COLO668 (cell line): ENCODE measurements at regions not wholly inside any gene's neighbourhood (a gene's known extent, or its start where the extent isn't known, plus 50 kb on each side); places are given as distances from the start of the nearest gene placed in this dataset.

Source experiments
- DNase-seq: peaks from one replicate; lab custom pipeline; 2025; ENCODE audit not compliant: unreplicated experiment; lab: John Stamatoyannopoulos, UW

GRCh38 chr2:6498841-6499240, 366.9 kb downstream of the CMPK2 start:
- no peak for DNase-seq

DNA sequence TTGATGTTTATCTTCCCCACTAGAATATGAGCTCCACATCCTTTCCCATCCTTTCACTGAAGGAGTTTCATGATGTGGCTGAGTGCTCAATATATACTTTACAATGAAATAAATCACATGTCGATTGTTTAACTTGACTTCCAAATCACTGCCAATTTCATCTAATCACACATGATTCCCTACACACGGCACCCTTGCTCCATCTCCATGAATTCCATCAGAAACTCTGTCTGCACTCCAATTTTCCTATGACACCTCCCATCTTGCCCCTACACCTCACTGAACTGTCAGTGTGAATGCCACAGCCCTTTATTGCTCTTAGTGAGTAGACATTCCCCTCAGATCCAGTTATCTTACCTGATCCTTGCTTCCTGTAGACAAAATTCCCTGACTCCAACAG, 366.0 kb downstream of the CMPK2 start:
- no peak for DNase-seq

DNA sequence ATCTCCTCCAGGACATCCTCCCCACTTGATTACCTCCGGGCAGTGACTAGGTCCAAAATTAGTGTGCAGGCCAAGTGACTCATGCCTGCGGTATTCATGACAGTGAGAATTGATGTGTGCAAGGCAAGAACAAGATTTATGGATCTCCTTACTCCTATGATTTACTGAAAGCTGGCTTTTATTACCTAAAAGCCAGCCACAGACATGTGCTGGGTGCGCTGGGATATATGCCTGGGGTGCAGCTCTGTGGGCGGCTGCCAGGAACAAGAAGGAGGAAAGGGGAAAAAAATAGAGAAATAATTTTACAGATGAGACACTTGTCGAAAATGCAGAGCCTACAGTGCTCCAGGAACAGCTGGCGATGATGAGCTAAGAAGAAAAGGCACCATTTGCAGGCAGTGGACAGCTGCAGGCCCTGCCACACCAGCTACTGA, 359.3 kb downstream of the CMPK2 start:
- DNase-seq = no peak

DNA sequence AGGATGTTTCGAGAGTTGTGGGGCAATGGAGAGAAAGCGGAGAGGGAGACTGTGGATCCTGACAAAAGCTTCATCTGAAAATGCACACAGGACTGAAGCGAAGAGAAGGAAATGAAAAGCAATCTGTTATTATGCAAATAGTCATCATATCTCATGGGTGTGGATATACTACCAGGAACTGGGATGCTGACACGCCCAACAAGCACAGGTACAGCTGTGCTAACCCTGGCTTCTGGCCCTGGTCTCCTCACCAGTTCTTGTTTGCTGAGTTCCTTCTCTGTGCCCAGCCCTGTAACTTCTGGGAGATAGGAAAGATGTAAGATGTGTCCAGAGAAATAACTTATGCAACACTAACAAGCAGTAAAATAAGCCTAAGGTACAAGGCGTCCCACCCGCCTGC, 358.8 kb downstream of the CMPK2 start:
- DNase-seq = no peak

DNA sequence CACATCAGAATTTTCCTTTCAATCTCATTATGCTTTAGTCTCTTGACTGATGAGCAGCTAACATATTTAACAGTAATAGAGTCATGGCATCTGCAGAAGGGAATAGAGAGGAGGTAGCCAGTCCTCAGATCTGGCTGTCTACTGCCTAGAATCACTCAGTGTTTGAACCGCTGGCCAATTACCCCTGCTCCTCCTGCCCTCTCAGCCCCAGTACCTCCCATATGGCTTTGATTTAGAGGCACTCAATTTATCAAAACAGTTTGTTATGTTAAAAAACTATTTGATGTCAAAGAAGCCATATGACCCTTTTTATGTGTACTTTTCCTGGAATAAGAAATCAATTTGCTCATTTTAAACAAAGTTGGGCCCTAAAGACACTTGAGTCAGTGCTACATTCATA, 355.2 kb downstream of the CMPK2 start:
- DNase-seq = no peak

DNA sequence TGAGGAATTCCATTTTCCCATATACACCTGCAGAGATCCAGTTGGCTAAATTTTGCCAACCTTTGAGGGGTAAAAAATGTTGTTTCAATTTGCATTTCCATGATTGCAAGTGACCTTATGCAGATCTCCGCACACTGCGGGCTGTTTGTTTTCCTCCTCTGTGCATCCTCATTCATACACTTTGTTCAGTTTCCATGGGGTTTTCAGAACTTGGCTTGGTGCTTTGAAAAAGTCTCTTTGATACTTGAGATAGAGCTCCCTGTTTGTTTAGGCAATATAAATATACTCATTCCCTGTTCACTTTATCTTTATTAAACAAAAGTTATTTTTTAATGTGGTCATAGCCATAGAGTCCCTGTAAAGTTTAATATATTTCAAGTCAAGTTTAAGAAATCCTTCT, 353.1 kb downstream of the CMPK2 start:
- DNase-seq = no peak

GRCh38 chr2:6516674-6517073, 349.0 kb downstream of the CMPK2 start:
- no peak for DNase-seq

DNA sequence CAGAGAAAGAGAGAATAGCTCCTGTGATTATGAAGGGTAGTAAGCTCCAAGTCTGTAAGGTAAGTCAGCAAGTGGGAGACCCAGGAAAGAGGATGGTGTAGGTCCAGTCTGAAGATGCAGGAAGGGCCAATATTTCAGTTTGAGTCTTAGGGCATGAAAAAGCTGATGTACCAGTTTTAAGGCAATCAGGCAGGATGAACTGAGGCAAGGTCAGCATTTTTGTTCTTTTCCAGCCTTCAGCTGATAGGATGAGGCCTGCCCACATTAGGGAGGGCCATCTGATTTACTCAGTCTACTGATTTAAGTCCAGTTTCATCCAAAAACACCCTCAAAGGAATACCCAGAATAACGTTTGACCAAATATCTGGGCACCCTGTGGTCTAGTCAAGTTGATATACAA, 347.3 kb downstream of the CMPK2 start:
- no peak for DNase-seq

- DNase-seq = no peak
Measured at GRCh38 chr2:6523476-6523875, 342.2 kb downstream of the CMPK2 start.

GRCh38 chr2:6524691-6525474, 340.8 kb downstream of the CMPK2 start:
- DNase-seq = no peak

DNA sequence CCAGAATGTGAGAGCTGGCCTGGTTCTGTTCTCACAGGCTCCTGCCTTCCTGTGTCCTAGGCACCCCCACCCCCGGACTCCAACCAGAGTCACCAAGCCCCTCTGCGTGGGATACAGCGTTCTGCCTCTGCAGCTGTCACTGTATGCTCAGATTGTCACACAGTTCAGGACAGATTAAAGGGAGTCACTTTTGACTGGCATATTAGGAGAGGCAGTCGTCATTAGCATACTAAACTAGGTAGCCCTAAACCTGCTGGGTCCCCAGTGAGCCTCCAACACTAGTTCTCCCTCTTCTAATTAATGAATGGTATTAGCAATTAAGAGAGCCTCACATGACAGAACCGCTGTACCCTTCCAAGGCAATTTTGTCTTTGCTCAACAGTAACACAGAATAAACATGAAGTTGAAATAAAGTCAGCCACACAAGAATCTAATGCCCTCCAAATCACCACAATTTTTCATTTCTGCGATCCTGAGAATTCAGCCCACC, 340.2 kb downstream of the CMPK2 start:
- no peak for DNase-seq

GRCh38 chr2:6526093-6526824, 339.4 kb downstream of the CMPK2 start:
- peak; percentile 43 for DNase-seq

DNA sequence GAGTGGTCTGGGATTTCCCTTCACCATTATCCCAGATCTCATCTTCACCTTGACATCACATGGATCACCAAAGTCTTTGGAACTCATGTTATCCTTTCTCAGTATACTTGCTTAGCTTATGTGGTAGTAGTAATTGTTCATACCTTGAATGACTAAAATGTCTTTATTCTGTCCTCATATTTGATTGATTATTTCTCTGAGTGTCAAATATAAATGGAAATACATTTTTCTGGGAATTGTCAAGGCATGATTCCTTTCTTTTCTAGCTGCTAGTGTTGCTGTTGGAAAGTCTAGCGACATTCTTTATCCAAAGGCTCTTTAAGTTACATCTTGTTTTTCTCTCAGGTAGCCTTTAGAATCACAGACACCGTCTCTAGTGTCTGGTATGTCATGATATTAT, 334.4 kb downstream of the CMPK2 start:
- no peak for DNase-seq

- peak; percentile 18 for DNase-seq
Measured at GRCh38 chr2:6535572-6535971, 330.1 kb downstream of the CMPK2 start.

GRCh38 chr2:6538607-6539006, 327.1 kb downstream of the CMPK2 start:
- DNase-seq = no peak

DNA sequence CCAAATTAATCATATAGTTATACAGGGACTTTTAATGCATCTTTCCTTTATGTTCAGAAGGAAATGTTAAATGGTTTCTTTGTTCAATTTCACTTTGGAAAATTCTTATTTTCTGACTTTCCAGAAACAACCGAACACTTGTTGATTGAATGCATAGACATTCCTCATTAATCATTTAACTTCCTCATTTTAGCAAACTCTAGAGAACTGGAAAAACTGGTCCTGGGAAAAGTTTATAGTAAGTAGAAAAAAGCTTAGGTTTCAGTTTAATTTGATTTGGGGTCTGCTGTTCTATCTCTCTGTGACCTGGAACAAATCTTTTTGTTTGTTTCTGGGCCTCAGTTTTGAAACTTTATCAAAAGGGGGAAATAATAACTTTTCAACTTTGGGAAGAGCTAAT, 320.4 kb downstream of the CMPK2 start:
- no peak for DNase-seq

DNA sequence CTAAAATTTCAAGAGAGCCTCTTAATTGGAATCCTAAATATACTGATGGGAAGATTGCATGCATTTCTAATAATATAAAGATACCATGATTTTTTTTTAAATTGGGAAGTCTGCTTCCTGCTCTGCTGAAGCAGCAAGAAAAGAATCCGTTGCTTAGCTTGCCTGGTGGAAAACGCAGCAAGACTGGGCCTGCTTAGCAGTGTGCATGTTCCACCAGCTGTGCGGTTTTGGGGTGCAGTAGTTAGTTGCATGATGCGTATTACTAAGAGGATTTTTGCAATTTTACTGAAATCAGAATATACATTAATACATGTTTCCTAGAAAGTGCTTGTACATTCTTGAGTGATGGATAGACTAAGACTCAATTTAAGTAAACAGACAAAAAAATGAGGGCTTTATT, 319.9 kb downstream of the CMPK2 start:
- no peak for DNase-seq

GRCh38 chr2:6554466-6554865, 311.2 kb downstream of the CMPK2 start:
- no peak for DNase-seq

DNA sequence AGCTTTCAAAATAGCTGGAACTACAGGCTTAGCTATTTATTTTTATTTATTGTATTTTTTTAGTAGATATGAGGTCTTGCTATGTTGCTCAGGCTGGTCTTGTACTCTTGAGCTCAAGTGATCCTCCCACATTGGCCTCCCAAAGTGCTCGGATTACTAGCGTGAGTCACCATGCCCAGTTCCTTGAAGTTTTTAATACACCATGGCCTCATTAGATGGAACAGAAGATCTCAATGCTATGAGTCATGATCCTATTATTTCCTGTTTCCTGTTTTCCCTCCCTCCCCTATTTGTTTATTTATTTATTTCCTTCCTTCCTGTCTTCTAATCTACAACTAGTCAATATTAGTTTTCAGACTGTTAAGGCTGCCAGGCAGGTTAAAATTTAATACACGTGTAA, 309.0 kb downstream of the CMPK2 start:
- peak; percentile 16 for DNase-seq

GRCh38 chr2:6557737-6558136, 308.0 kb downstream of the CMPK2 start:
- DNase-seq = no peak

DNA sequence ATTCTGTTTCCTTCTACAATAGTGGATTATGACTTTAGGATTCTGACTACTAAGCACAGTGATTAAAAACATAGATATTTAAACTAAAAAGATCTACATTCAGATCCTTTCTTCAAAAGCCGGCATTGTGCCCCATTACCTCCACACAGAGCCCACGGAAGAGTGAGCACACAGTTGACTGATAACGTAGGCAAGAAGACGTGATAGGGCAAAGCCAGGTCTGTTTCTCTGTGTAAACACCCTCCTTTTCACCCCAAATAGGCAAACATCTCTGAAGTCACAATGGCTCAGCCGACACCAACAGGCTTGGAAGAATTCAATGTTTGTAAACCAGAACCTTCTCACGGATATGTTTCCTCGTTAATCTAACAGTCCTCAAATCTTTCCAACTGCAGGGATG, 302.9 kb downstream of the CMPK2 start:
- DNase-seq = no peak

GRCh38 chr2:6564326-6564725, 301.4 kb downstream of the CMPK2 start:
- no peak for DNase-seq
